AG04450 (cell line): ENCODE measurements at regions not wholly inside any gene's neighbourhood (a gene's known extent, or its start where the extent isn't known, plus 50 kb on each side); places are given as distances from the start of the nearest gene placed in this dataset.

Experiments used
- CTCF ChIA-PET: fragments of 300-600, 350-600 bp; formaldehyde crosslinking; extraction: SDS; loops from one replicate; lab custom pipeline; 2022; ENCODE audit warnings: antibody characterized with exemption, inconsistent platforms; lab: Charles Lee
- POLR2A ChIA-PET: fragments of 350-600 bp; formaldehyde crosslinking; extraction: SDS; loops from one replicate; lab custom pipeline; 2021; ENCODE audit warnings: antibody characterized with exemption, inconsistent platforms; lab: Yijun Ruan, JAX
- DNase-seq: peaks from one replicate; pipeline ENCODE4 v3.0.0-alpha.2; 2011; ENCODE audit warnings: low read depth, low spot score
- H3K27ac ChIP-seq: one replicate; pipeline ENCODE4 v1.5.1; 2012; ENCODE audit warnings: low read depth, low read length, control low read depth
- H3K27me3 ChIP-seq: one replicate; pipeline ENCODE4 v1.6.0; 2012; ENCODE audit warnings: low read length; ENCODE audit not compliant: control insufficient read depth, insufficient read depth
- H3K4me3 ChIP-seq: 2 replicates; pipeline ENCODE4 v1.5.1; 2011; ENCODE audit warnings: mild to moderate bottlenecking, low read depth, low read length, control low read depth
- H3K9me3 ChIP-seq: 2 replicates; pipeline ENCODE4 v1.5.1; 2012; ENCODE audit warnings: low read length; ENCODE audit not compliant: control insufficient read depth, insufficient read depth
- TF ChIP-seq, protein P1 (sequence below): IDR thresholded peaks from 2 replicates; pipeline ENCODE4 v1.5.1; 2011; ENCODE audit warnings: low read depth, low read length, control low read depth, inconsistent platforms

DNA sequence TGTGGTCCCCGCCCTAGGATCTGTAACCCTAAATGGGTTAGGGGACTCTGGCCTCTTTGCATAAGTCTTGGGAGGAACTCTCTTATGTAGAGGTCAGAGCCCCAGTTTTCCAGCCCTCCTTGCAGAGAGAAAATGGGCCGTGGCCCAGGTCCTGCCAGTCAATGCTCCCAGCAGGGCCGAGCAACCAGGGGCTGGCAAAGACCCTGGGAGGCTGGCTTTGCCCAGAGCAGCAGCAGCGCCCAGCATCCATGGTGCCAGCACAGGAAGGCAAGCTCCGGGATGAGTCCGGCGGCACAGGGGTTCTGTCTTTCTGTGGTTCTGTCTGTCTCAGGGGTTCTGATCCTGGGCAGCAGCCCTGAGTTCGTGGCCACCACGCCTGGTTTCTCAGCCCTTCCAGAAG, 684.8 kb downstream of the BRD1 start:
- Histone ChIP-seq H3K27me3 (no peaks in the 10 kb centered on the region), H3K4me3 (no peak overlapping the region), H3K27ac (no peak overlapping the region), H3K9me3 (peaks cover 64% of the 10 kb centered on the region)
- ChIA-PET POLR2A (no interaction called here), CTCF (no interaction called here)
- DNase-seq, result no peak
- TF ChIP-seq, protein P1, sequence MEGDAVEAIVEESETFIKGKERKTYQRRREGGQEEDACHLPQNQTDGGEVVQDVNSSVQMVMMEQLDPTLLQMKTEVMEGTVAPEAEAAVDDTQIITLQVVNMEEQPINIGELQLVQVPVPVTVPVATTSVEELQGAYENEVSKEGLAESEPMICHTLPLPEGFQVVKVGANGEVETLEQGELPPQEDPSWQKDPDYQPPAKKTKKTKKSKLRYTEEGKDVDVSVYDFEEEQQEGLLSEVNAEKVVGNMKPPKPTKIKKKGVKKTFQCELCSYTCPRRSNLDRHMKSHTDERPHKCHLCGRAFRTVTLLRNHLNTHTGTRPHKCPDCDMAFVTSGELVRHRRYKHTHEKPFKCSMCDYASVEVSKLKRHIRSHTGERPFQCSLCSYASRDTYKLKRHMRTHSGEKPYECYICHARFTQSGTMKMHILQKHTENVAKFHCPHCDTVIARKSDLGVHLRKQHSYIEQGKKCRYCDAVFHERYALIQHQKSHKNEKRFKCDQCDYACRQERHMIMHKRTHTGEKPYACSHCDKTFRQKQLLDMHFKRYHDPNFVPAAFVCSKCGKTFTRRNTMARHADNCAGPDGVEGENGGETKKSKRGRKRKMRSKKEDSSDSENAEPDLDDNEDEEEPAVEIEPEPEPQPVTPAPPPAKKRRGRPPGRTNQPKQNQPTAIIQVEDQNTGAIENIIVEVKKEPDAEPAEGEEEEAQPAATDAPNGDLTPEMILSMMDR, result no peak

GRCh38 chr22:49142296-49142695, 685.4 kb downstream of the BRD1 start:
- DNase-seq, result no peak
- H3K4me3 ChIP-seq, result no peak overlapping the region
- POLR2A ChIA-PET, result no interaction called here
- peaks cover 61% of the 10 kb centered on the region for H3K9me3 ChIP-seq
- TF ChIP-seq, protein P1, result no peak
- CTCF ChIA-PET, result no interaction called here
- no peak overlapping the region for H3K27ac ChIP-seq
- no peaks in the 10 kb centered on the region for H3K27me3 ChIP-seq

- Histone ChIP-seq H3K9me3 (peaks cover 61% of the 10 kb centered on the region), H3K4me3 (no peak overlapping the region), H3K27ac (no peak overlapping the region), H3K27me3 (no peaks in the 10 kb centered on the region)
- POLR2A ChIA-PET, result no interaction called here
- TF ChIP-seq, protein P1, result no peak
- DNase-seq, result no peak
- CTCF ChIA-PET, result no interaction called here
Observed at GRCh38 chr22:49141761-49142160, 685.9 kb downstream of the BRD1 start.

GRCh38 chr22:49140911-49141665, 686.6 kb downstream of the BRD1 start:
- TF ChIP-seq, protein P1, result no peak
- Histone ChIP-seq H3K9me3 (peaks cover 62% of the 10 kb centered on the region), H3K4me3 (no peak overlapping the region), H3K27ac (no peak overlapping the region), H3K27me3 (no peaks in the 10 kb centered on the region)
- ChIA-PET CTCF (no interaction called here), POLR2A (no interaction called here)
- DNase-seq, result no peak

DNA sequence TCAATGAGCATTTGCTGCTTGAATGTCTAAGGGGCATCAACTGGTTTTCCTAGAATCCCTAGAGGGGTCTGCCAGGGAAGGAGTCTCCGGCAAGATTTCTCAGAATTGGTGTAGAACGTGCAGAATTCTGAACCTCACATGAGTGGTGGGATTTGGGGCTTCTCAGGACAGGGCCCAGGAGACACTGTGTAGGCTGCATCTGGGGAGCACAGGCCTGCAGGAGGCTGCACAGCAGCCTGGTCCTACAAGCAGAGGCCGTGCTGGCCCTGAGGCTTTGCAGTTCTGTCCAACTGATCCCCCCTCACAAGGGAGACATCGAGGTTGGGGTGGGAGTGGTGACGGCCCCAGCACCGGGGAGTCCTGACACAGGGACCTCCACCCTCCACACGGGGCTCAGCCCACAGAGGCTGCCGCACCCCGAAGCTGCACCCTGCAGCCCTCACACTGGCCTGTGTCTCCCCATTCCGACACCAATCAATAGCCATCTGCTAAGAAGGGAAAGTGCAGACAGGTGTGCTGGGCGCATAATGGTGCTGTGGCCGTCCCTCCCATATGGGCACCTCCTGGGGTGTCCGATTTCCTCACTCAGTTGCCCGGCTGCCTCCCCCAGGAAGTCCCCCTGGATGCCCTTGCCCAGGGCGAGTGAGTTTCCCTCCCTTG, 688.1 kb downstream of the BRD1 start:
- CTCF ChIA-PET, result no interaction called here
- no peak for DNase-seq
- POLR2A ChIA-PET, result no interaction called here

More for the DNA sequence above, 688.1 kb downstream of the BRD1 start:
- H3K9me3 ChIP-seq, result peaks cover 63% of the 10 kb centered on the region
- no peak overlapping the region for H3K27ac ChIP-seq
- H3K27me3 ChIP-seq, result no peaks in the 10 kb centered on the region
- TF ChIP-seq, protein P1, result no peak
- H3K4me3 ChIP-seq, result no peak overlapping the region
